ENCODE measurements at regions not wholly inside any gene's neighbourhood (a gene's known extent, or its start where the extent isn't known, plus 50 kb on each side); places are given as distances from the start of the nearest gene placed in this dataset.

GRCh38 chr2:53231908-53232307 is 535.7 kb upstream of the CHAC2 start:
- TF ChIP-seq CTCF (IDR thresholded peaks at IDR 0.05; ENCODE audit: low read depth, low read length, poor library complexity, severe bottlenecking) (no peak), EZH2phosphoT487 (IDR thresholded peaks at IDR 0.05; ENCODE audit: borderline replicate concordance, low read length) (no peak)

Measured in DOHH2 (cell line).